HCT116 (cell line): ENCODE measurements at regions not wholly inside any gene's neighbourhood (a gene's known extent, or its start where the extent isn't known, plus 50 kb on each side); places are given as distances from the start of the nearest gene placed in this dataset.

Source experiments
- ATAC-seq: fragments of 200-7000 bp; cut with Tn5 transposase; 2 replicates; pipeline ENCODE4 v1.9.1; 2020; ENCODE audit warnings: mild to moderate bottlenecking, moderate library complexity
- BruUV-seq: library from RNA; stranded (reverse); fragments of 400-500 nt; replicated peaks from 2 replicates; lab custom pipeline; 2021; lab: Mats Ljungman, UMichigan
- CTCF ChIA-PET: fragments of 300-600 bp; sonication (Branson Sonifier 250); formaldehyde crosslinking; loops from one replicate; lab custom pipeline; 2021; ENCODE audit warnings: antibody characterized with exemption; lab: Charles Lee
- POLR2A ChIA-PET: fragments of 300-600, 350-600 bp; sonication (Branson Sonifier 250); formaldehyde crosslinking; loops from one replicate; lab custom pipeline; 2021; ENCODE audit warnings: antibody characterized with exemption; lab: Charles Lee
- RAD21 ChIA-PET, 2 experiments: fragments of 300-600 bp; sonication (Branson Sonifier 250); formaldehyde crosslinking; loops; one replicate each; lab custom pipeline; 2023; ENCODE audit warnings: low total read pairs in 2 of 2; ENCODE audit not compliant: uncharacterized antibody in 2 of 2, unreplicated experiment in 2 of 2, low non-redundant PET in 1 of 2; lab: Charles Lee
- DNase-seq: peaks from one replicate; pipeline ENCODE4 v3.0.0-alpha.2; 2010; ENCODE audit warnings: low read depth, low spot score
- H2AFZ ChIP-seq: fragments of 200-600 bp; shearing (Covaris generic), sonication (generic); 2 replicates; pipeline ENCODE4 v1.6.1; 2017; ENCODE audit warnings: low read depth, mixed run types, mixed read lengths, antibody characterized with exemption, low read length; ENCODE audit not compliant: poor library complexity, severe bottlenecking
- H3K27ac ChIP-seq: 2 replicates; pipeline ENCODE4 v1.5.1; 2012; ENCODE audit warnings: low read depth, low read length
- H3K27me3 ChIP-seq: fragments of 200-600 bp; sonication (generic); 2 replicates; pipeline ENCODE4 v1.6.1; 2016; ENCODE audit warnings: mixed run types, low read length, mixed read lengths; ENCODE audit not compliant: insufficient read depth
- H3K36me3 ChIP-seq, 2 experiments: fragments of 200-500 bp in 1 of 2; fragments of 200-600 bp in 1 of 2; sonication (Bioruptor generic) in 1 of 2; sonication (generic) in 1 of 2; 2 replicates each; pipeline versions ENCODE4 v1.5.1 to v1.6.1; 2014 to 2016; ENCODE audit warnings: low read length in 2 of 2, inconsistent platforms in 1 of 2, mixed read lengths in 1 of 2, mixed run types in 1 of 2; ENCODE audit not compliant: insufficient read depth in 2 of 2, control insufficient read depth in 1 of 2
- H3K4me1 ChIP-seq, 2 experiments: fragments of 200-600 bp in 1 of 2; sonication (generic) in 1 of 2; 2 replicates each; pipeline versions ENCODE4 v1.5.1 to v1.6.1; 2012 to 2017; ENCODE audit warnings: low read length in 2 of 2, inconsistent platforms in 1 of 2, mild to moderate bottlenecking in 1 of 2, mixed read lengths in 1 of 2, mixed run types in 1 of 2, moderate library complexity in 1 of 2; ENCODE audit not compliant: insufficient read depth in 2 of 2, control insufficient read depth in 1 of 2
- H3K4me2 ChIP-seq: fragments of 200-600 bp; sonication (generic); 2 replicates; pipeline ENCODE4 v1.6.1; 2017; ENCODE audit warnings: mixed run types, low read length, mixed read lengths
- H3K4me3 ChIP-seq, 2 experiments: fragments of 200-600 bp in 1 of 2; sonication (generic) in 1 of 2; replicated peaks in 1 of 2; 2 replicates each; pipeline ENCODE4 v1.5.1; 2011 to 2016; ENCODE audit warnings: low read length in 2 of 2, control low read depth in 1 of 2, low read depth in 1 of 2, mild to moderate bottlenecking in 1 of 2, mixed read lengths in 1 of 2, mixed run types in 1 of 2
- H3K79me2 ChIP-seq: fragments of 200-600 bp; sonication (generic); 2 replicates; pipeline ENCODE4 v1.6.1; 2017; ENCODE audit warnings: mild to moderate bottlenecking, mixed run types, low read length, moderate library complexity, mixed read lengths; ENCODE audit not compliant: insufficient read depth
- H3K9ac ChIP-seq: fragments of 200-600 bp; sonication (generic); 2 replicates; pipeline ENCODE4 v1.6.1; 2016; ENCODE audit warnings: low read length, mixed read lengths
- H3K9me2 ChIP-seq: fragments of 200-600 bp; sonication (generic), shearing (Covaris generic); 2 replicates; pipeline ENCODE4 v1.6.1; 2017; ENCODE audit warnings: mixed run types, mild to moderate bottlenecking, moderate library complexity; ENCODE audit not compliant: insufficient read depth
- H3K9me3 ChIP-seq, 2 experiments: fragments of 200-500 bp in 1 of 2; fragments of 200-600 bp in 1 of 2; sonication (Bioruptor generic) in 1 of 2; sonication (generic) in 1 of 2; 2 replicates each; pipeline ENCODE4 v1.6.1; 2014 to 2017; ENCODE audit warnings: low read length in 2 of 2, mixed read lengths in 2 of 2, inconsistent platforms in 1 of 2, low read depth in 1 of 2, mild to moderate bottlenecking in 1 of 2, mixed run types in 1 of 2, moderate library complexity in 1 of 2; ENCODE audit not compliant: control insufficient read depth in 1 of 2, insufficient read depth in 1 of 2
- H4K20me1 ChIP-seq: fragments of 200-600 bp; sonication (generic), shearing (Covaris generic); 2 replicates; pipeline ENCODE4 v1.6.1; 2017; ENCODE audit warnings: mixed run types, mild to moderate bottlenecking, moderate library complexity; ENCODE audit not compliant: insufficient read depth
- CBX3 ChIP-seq: IDR thresholded peaks from 2 replicates; pipeline ENCODE4 v1.6.1; 2012; ENCODE audit warnings: low read depth
- RAD21 ChIP-seq: IDR thresholded peaks from 2 replicates; pipeline ENCODE4 v1.6.1; 2012; ENCODE audit warnings: low read depth, mild to moderate bottlenecking
- YY1 ChIP-seq: IDR thresholded peaks from 2 replicates; pipeline ENCODE4 v1.6.1; 2011; ENCODE audit warnings: low read length, low read depth, moderate library complexity, mild to moderate bottlenecking; ENCODE audit not compliant: insufficient replicate concordance; ENCODE audit errors: extremely low read depth
- ZFX ChIP-seq: fragments of 450-650 bp; IDR thresholded peaks from 2 replicates; pipeline ENCODE4 v1.6.1; 2017
- ZNF274 ChIP-seq: fragments of 200-500 bp; sonication (Bioruptor generic); IDR thresholded peaks from 2 replicates; pipeline ENCODE4 v1.6.1; 2014; ENCODE audit warnings: mild to moderate bottlenecking, low read depth, low read length, inconsistent platforms
- intact Hi-C: fragments of 100-400 bp; cut with micrococcal nuclease; formaldehyde crosslinking; loops from 2 replicates; pipeline ENCODE4 v1.10.0; 2022
- TF ChIP-seq, protein P1 (sequence below): IDR thresholded peaks from 2 replicates; pipeline ENCODE4 v1.6.1; 2012
- TF ChIP-seq, protein P2 (sequence below): IDR thresholded peaks from 2 replicates; pipeline ENCODE4 v1.6.1; 2012; ENCODE audit warnings: low read depth
- TF ChIP-seq, protein P3 (sequence below): IDR thresholded peaks from 2 replicates; pipeline ENCODE4 v1.6.1; 2011; ENCODE audit warnings: mild to moderate bottlenecking, low read length, moderate library complexity; ENCODE audit not compliant: insufficient replicate concordance; ENCODE audit errors: extremely low read depth

DNA sequence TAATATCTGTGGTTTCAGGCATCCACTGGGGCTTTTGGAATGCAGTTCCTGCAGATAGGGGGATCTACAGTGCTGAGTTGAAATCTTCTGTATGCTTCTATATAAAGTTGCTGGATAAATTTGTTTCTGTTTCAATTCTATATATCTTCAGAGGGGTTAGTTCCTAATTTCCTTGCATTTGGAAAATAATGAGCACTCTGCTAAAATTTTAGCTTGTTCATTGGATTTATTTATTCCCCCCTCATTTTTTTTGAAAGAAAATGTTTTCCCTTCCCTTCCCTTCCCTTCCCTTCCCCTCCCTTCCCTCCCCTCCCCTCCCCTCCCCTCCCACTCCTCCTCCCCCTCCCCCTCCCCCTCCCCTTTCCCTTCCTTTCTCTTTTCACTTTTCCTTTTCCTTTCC, 212.3 kb downstream of the GPD2 start (continued):
- TF ChIP-seq, protein P1, sequence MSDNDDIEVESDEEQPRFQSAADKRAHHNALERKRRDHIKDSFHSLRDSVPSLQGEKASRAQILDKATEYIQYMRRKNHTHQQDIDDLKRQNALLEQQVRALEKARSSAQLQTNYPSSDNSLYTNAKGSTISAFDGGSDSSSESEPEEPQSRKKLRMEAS, result no peak
- TF ChIP-seq YY1 (no peak), ZFX (no peak), ZNF274 (no peak)
- TF ChIP-seq, protein P2, sequence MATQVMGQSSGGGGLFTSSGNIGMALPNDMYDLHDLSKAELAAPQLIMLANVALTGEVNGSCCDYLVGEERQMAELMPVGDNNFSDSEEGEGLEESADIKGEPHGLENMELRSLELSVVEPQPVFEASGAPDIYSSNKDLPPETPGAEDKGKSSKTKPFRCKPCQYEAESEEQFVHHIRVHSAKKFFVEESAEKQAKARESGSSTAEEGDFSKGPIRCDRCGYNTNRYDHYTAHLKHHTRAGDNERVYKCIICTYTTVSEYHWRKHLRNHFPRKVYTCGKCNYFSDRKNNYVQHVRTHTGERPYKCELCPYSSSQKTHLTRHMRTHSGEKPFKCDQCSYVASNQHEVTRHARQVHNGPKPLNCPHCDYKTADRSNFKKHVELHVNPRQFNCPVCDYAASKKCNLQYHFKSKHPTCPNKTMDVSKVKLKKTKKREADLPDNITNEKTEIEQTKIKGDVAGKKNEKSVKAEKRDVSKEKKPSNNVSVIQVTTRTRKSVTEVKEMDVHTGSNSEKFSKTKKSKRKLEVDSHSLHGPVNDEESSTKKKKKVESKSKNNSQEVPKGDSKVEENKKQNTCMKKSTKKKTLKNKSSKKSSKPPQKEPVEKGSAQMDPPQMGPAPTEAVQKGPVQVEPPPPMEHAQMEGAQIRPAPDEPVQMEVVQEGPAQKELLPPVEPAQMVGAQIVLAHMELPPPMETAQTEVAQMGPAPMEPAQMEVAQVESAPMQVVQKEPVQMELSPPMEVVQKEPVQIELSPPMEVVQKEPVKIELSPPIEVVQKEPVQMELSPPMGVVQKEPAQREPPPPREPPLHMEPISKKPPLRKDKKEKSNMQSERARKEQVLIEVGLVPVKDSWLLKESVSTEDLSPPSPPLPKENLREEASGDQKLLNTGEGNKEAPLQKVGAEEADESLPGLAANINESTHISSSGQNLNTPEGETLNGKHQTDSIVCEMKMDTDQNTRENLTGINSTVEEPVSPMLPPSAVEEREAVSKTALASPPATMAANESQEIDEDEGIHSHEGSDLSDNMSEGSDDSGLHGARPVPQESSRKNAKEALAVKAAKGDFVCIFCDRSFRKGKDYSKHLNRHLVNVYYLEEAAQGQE, result no peak

DNA sequence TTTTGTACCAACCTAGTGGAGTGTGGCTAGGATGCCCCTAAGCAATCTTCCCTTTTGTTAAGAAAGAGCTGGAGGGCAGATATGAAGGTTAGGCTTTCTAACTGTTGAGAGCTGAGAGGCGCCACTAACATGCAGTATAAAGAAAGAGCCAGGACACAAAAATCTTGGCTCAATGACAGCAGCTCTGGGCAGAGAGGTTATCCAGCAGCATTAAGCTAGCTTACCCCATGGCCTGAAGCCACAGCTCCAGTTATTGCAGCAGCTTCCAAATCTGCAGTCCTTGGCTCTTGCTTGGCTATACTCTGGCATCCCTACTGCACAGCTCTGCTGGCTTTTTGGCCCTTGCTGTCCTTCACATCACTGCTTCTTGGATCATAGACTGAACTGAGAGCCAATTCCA, 213.4 kb downstream of the GPD2 start:
- no peaks in the 10 kb centered on the region for H3K4me1 ChIP-seq
- no peaks in the 10 kb centered on the region for H3K9me3 ChIP-seq
- no peak overlapping the region for H3K27ac ChIP-seq
- POLR2A ChIA-PET, result no interaction called here
- H3K4me3 ChIP-seq, result no peak overlapping the region
- BruUV-seq, result no TSS peak
- H3K27me3 ChIP-seq, result no peaks in the 10 kb centered on the region
- RAD21 ChIA-PET, result no interaction called here
- H3K4me2 ChIP-seq, result no peak overlapping the region
- no peak for ATAC-seq
- CTCF ChIA-PET, result no interaction called here
- TF ChIP-seq RAD21 (0 out of 2 replicates have a peak, but pooled peaks have one; percentile 14), YY1 (no peak), ZFX (no peak), CBX3 (no peak)
- TF ChIP-seq, protein P3, sequence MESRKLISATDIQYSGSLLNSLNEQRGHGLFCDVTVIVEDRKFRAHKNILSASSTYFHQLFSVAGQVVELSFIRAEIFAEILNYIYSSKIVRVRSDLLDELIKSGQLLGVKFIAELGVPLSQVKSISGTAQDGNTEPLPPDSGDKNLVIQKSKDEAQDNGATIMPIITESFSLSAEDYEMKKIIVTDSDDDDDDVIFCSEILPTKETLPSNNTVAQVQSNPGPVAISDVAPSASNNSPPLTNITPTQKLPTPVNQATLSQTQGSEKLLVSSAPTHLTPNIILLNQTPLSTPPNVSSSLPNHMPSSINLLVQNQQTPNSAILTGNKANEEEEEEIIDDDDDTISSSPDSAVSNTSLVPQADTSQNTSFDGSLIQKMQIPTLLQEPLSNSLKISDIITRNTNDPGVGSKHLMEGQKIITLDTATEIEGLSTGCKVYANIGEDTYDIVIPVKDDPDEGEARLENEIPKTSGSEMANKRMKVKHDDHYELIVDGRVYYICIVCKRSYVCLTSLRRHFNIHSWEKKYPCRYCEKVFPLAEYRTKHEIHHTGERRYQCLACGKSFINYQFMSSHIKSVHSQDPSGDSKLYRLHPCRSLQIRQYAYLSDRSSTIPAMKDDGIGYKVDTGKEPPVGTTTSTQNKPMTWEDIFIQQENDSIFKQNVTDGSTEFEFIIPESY, result no peak
- H3K9ac ChIP-seq, result no peak overlapping the region
- H2AFZ ChIP-seq, result no peak overlapping the region
- no peaks in the 10 kb centered on the region for H3K9me2 ChIP-seq
- no peaks in the 10 kb centered on the region for H4K20me1 ChIP-seq
- no peaks in the 10 kb centered on the region for H3K36me3 ChIP-seq
- DNase-seq, result no peak
- no peaks in the 10 kb centered on the region for H3K79me2 ChIP-seq
- intact Hi-C loops, result no loop called here
